SW480 (cell line): ENCODE measurements at regions not wholly inside any gene's neighbourhood (a gene's known extent, or its start where the extent isn't known, plus 50 kb on each side); places are given as distances from the start of the nearest gene placed in this dataset.

Experiments
- DNase-seq: peaks from one replicate; pipeline ENCODE4 v3.0.0-alpha.2; 2016; ENCODE audit warnings: low spot score

DNA sequence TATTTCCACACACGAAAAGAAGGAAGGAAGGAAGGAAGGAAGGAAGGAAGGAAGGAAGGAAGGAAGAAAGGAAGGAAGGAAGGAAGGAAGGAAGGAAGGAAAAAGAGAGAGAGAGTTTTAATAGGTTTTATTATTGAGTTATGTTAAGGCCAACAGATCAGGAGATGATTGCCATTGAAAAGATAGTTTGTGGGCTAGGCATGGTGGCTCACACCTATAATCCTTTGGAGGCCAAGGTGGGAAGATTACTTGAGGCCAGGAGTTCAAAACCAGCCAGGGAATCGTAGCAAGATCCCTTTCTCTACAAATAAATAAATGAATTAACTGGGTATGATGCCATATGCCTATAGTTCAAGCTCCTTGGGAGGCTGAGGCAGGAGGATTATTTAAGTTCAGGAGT, 877.2 kb downstream of the TLE4 start:
- no peak for DNase-seq

DNA sequence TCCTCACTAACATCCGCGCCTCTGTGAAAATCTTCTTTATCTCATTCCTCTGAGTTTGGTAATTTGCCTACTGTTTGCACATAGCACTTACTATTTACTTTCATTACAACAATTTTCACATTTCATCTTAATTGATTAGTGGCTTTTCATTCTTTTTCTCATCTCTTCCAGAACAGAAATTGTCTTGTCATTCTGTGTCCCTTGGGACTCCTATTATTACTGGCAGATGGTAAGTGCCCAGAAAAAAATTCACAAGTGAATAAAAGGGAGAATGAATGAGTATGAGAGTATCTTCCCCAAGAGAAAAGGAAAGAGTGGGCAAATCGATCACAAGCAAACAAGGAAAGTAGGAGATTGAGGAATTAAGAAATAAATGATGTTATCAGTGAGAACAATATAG, 876.1 kb downstream of the TLE4 start:
- DNase-seq: no peak

DNA sequence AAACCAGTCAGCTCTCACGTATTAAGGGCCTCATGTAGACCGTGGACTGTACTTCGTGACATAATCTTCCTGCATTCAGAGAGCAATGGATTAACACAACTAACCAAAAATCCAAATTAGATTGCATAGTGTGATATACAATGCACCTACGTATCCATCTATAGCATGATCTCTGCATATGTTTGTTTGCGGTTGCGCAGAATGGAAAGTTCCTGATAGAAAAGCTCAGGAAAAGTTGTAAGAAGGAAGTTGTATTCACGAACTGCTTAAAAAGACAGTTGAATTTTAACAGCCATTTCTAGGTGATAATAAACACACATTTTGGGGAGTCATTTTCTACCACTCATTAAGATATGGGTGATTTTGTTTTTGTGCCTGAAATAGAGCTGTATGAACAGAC, 869.0 kb downstream of the TLE4 start:
- no peak for DNase-seq

DNA sequence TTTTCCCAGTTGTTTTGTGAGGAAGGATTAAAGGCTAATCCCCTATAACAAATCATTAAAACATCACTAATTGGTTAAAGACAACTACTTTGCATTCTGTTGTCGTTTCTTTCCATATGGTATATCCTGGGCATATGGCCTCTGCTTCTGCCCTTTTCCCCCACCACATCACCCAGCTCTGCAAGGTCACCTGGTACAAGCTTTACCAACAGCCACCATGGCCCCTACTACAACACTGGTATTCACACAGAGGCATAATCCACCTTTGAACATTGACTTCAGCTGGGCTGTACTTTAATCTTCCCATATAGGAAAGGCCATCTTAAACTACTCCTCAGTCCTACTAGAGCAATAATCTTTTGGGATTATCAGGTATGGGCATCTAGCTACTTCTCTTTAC, 866.1 kb downstream of the TLE4 start:
- no peak for DNase-seq

DNA sequence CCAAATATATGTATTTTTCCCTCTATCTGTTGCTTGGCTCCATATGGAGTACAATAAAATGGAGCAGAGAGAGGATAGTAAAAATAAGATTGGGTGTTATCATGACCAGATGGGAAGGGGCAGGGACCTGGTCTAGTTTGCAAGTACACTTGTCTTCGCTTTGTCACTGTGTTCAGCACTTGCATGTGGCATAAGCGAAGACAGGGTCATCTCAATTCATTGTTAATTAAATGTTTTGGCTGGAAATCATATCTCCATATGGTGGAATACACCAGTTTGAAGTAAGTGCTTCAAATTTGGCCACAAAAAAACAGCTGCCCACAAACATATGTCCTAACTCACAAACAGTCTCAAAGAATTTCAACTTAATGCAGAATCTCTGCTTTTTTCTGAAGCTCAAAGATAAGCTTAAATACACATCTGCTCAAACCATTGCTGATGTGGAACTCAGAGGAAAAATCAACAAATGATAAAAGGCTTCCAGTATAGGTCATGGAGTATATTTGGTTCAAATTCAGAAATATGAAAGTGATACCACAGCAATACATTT, 865.4 kb downstream of the TLE4 start:
- DNase-seq: no peak

DNA sequence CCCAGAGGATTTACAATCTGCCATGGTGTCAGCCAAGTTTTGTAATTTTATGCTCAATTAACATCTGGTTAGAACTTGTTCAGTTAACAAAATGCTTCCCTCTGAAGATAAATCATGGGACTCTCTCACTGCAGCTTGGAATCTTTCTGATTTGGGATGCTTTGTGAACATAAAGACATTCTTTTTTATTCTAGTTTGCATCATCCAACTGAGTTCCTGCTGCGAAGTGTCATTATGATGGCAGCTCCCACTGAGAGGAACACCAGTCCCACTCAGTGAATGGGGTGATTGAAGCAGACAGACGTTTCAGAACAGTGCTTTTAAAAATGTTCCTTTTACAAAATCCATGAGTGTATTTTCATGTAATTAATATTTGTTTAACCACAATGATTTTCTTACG, 863.8 kb downstream of the TLE4 start:
- DNase-seq: no peak

DNA sequence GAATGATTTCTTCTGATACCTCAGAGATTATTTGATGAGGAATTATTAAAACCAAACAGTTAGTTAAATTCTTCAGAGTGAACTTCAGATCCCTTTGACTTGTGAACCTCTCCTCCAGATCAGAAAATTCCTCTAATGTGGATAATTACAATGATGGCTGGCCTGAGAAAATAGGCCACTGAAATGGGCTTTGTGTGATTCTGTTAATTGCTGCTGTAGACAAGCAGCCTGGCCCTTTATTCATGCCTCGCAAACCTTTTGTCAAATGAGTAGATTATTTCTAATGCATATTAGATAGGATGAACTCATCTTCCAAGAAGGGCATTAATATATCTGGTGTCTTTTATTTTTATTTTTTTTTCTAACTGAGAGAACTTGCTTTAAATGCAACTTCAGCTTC, 855.2 kb downstream of the TLE4 start:
- no peak for DNase-seq

DNA sequence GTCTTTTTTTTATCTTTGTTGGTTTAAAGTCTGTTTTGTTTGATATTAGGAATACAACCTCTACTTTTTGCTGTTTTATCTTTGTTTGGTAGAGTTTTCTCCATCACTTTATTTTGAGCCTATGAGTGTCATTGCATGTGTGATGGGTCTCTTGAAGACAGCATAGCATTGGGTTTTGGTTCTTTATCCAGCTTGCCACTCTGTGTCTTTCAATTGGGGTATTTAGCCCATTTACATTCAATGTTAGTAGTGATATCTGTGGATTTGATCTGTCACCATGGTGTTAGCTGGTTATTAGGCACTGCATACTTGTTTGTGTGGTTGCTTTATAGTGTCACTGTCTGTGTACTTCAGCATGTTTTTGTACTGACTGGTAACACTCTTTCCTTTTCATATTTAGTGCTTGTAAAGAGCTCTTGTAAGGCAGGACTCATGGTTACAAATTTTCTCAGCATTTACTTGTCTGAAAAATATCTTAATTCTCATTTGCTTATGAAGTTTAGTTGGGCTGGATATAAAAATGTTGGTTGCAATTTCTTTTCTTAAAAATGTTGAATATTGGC, 845.5 kb downstream of the TLE4 start:
- no peak for DNase-seq

DNA sequence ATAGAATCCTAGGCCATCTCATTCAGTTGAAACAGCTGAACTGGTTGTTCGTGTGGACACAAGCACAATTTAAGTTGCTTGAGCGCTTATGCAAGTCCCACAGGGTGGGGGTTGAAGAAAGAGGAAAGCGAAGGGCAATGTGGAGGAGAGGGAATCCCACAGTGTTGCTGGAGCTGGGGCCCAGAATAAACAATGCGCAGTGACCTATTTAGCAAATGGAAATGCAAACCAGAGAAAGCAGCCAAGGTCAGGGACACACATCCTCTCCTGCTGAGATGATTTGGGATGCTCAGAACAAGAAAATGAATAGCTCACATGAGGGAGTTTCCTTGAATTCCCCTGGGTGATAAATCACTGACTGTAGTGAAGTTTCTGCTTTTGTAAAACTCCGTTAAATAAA, 838.3 kb downstream of the TLE4 start:
- DNase-seq: no peak

DNA sequence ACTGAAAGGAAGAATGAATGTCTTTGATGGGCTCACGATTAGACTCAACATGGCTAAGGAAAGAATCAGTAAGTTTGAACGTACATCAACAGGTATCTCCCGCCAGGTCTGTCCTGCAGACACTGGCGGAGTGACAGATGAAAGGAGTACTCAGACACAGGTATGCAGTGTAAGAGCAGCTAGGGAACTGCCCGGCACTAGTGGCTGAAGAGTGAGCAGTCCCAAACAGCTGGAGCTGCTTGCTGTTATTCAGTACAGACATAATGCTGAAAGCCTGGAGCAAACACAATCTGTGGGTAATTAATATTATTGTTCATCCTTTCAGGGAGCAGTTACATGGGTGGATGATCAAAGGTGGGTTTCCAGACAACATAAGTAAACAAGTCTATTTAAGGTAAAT, 835.5 kb downstream of the TLE4 start:
- DNase-seq: no peak

DNA sequence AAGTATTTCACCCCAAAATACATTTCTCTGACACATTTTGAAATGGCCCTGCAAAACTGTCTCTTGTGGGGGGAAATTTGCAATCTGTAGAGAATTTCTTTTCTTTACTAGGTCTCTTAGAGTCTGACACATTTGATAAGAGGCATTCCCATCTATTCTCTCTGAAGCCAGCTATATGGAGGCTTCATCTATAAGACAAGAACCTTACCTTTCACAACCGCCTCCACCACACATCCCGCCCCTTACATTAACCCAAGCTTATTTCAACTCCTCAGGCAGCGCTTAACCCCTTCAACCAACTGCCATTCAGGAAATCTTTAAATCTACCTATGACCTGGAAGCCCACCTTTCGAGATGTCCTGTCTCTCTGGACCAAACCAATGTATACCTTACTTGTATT, 829.5 kb downstream of the TLE4 start:
- DNase-seq: no peak

DNA sequence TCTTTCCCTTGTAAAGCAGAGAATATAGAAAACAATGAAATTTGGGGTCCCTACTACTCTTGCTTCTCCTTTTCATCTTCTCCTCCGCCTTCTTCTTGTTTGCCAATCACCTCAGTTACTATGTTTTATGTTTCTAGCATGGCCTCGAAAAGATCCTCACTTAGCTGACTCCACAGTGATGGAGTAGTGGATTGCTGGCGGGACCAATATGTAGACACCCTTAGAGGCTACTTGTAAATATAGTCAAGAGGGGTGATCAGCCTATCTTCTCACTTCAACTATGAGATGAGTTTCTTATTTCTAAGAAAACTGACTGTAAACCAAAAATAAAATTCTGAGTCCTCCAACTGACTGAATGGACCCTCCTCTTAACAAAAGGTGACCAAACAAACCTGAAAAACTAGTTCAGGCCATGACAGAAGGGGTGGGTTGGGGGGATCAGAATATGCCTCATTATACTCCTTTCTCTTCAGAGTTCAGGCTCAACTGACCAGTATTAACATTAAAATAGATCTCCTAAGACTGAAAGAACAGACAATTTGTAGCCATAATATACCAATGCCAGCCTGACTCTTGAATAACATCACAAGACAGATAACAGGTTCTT, 829.0 kb downstream of the TLE4 start:
- no peak for DNase-seq

DNA sequence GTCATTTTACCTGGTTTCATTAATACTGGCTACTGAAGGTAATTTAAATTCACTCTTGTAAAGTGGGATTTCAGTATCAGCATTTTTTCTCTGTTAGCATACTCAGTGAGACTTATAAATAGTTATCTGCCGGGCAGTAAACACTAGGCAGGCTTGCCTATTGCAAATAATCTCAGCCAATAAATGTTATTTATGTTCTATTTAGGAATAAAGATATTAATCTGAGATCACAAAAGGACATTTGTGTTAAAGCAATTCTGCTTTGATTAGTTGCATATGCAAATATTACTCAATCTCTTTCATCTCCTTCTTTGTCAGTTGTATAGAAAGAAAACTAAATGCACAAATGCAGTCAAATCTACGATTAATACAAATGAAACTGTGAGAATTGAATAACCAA, 827.8 kb downstream of the TLE4 start:
- no peak for DNase-seq

DNA sequence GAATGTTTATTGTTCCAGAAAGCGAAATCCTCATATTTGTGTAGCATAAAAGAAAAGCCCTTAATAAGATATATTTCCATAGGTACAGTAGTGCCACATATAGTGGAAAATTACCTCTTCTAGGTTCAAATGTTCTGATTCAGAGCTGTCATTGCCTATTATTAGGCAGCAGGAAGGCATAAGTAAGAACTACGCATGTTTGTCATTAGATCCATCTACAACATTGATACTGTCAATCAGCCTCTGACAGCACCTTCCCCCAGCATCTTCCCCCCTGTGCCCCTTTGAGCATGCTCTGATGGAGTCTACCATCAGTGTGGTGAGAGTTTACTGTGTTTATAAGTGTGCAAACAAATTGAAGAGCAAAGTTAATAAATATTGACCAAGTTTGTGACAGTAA, 816.1 kb downstream of the TLE4 start:
- no peak for DNase-seq

DNA sequence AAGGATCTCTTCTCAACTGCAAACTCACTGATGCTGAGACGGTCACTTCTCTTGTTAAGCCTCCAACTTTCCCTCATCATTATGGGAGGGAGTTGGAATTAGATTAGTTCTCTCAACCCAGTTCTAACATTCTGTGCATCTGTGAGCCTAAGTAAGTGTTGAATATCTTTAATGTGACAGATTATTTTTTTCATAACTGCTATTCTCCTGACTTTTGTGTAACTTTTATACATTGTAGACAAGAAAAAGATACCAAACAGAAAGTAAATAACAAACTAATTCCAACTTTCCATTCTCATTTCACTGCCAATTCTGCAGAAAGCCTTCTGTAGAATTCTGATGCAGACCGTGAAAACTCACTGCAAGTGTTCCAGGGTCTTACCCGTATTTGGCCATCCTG, 813.5 kb downstream of the TLE4 start:
- no peak for DNase-seq

DNA sequence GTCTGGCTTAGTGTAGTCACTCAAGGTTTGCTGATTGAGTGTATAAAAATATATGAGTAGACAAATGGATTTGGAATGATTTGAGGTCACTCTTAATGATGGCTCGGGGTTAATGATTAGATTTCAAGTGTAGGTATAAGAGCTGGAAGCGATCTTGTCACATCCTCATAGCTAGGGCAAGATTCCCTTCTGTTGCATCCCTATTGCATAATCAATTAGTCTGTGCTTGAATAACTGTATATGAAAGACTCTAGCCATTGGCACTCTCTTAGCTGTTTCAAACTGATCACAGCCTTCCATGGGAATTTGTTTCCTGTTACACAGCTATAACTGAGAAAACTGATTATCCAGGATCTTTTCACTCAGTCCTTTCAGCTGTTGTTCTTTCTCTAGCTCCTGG, 811.6 kb downstream of the TLE4 start:
- DNase-seq: no peak

DNA sequence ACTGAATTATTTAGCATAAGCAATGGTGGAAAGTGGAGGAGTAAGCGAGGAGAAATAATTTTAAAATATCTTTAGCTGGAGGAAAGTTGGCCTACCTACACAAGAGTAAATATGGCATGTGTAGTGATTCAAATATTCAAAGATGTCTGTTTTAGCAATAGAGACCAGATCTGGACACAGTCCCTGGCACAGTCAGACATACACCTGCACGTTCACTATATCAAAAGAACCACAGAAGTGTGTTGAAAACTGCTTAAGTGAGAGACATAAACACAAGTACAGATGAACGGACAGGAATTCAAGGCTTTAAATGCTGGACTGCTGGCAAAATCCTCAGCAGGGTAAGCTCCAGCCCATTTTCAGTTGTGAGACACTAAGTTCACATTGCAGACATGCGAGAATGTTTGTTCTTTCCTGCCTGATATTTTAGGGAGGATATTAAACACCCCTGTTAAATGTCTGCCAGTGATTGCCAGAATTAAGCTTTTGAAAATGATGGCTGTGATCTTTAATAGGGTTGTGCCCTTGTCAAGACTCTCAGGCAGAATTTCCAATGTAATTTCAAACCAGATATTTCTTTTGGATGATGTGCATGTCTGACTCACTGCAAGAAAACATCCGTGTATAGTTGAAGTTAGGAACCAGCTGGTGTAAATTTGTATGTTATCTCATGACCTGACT, 810.6 kb downstream of the TLE4 start:
- no peak for DNase-seq

DNA sequence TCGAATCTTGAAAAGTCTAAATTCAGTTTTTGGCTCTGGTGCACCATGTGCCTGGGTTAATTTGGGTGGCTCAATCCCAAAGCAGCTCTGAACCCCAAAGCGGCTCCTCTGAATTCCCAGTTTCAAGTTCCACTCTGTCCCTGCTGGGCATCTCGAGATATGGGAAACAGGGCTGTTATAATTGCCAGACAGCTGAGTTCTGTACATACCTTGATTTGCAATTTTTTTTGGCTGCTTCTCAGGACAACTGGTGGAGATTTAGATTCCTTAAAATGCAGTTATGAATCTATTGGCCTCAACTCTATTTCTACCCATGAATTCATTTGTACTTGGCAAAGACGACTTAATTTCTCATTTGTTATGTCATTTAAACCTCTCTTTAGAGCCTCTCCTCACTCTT, 808.5 kb downstream of the TLE4 start:
- no peak for DNase-seq

DNA sequence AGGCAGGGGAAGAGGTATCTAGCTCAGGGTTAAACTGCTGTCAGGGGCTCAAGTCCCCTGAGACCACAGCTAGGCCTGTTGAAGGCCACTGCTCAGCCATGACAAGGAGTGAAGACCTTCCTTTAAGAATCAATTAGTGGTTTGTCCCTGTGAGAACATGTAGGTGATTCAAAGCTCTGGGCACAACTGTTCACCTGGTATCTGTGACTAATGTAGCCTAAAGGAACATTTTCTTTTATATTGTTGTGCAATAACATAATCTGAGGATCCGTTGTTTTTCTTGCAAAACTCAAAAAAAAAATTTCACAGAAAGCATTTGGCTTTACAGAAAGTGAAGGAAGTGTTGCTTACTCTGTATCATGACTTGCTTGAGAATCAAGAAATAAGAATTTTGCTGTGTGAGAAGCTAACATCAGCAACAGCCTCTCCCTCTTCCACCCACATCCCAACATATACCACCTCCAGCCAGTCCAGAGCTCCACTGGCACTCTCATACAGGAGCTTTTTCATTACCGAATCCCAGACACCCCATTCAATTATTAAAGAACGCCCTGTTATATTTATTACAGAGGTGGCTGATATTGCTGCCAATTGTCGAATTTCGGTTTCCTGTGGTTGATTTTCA, 807.0 kb downstream of the TLE4 start:
- DNase-seq: no peak

DNA sequence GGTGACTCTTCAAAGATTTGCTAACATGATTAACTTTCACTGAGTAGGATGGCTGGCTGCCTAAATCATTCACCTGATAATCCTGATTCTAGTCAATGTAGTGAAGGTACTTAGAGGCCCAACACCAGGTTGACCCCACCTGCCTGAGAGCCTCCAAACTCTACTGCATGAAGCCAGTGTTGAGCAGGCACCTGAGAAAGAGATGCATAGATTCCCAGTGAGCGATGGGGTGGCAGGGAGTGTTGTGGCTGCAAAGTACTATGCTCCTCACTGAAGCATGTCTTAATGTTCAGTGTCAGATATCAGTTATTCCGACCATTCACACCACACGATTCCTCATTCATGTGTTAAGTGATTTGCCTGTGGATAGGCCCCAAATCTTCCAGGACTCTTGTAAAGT, 804.4 kb downstream of the TLE4 start:
- no peak for DNase-seq

DNA sequence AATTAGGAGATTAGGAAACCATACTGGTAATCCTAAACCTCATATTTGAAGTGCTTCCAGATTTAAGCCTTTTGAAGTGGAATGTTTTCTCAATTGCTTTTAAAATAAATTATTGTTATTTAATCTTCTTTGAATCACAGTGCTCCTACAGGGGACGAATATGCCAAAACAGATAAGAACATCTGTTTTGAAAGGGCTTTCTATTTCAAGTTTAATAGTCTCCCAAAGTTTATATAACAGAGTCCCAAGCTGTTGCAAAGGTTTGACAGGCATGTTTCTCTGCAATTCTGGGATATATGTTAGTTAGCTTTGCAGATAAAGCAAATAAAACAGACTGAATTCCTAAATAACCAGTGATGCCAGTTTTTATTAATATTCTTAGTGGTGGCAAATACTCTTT, 803.7 kb downstream of the TLE4 start:
- no peak for DNase-seq

DNA sequence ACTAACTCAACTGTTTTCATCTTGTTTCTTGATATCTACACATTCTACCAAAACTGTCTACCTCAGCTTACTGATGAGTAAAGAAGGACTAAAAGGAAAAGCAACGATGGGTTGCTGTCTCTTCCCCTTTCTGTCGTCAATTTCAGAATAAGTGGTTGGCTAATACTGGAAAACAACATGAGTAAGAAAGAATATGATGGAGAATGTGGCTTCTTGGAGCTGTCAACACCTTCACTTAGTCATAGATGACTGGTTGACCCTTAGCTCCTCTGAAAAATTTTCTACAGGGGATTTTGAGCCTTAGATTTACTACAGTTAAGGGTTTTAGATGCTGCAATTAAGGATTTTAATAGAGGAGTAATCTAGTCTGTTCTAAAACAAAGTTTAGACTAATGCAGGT, 797.9 kb downstream of the TLE4 start:
- no peak for DNase-seq

DNA sequence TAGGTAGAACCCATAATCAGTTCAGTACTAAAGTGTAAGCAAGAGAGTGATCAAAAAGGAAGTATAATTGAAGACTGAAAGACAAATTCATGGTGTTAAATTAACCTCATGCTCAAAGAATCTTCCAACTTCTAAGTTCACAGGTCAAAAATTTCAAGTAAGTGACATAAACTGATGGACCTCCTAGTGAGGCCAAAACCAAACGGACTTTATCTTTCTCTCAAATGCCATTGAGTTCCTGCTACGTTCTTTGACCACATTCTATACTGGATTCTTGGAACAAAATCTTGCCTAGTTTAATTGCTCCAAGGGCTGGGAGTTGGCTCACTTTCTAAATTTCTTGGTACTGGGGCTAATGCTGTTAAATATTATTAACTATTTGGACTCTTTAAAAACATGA, 794.9 kb downstream of the TLE4 start:
- DNase-seq: no peak
